Testis (tissue), 2 donors: ENCODE measurements at regions not wholly inside any gene's neighbourhood (a gene's known extent, or its start where the extent isn't known, plus 50 kb on each side); places are given as distances from the start of the nearest gene placed in this dataset.

Experiments used
- DNase-seq: peaks from one replicate; pipeline ENCODE4 v3.0.0-alpha.2; 2019
- H3K27ac ChIP-seq, 2 donors: fragments of 200-600 bp; sonication (generic); one replicate each; pipeline ENCODE4 v1.5.1; 2019
- H3K27me3 ChIP-seq: fragments of 200-600 bp; sonication (generic); one replicate; pipeline ENCODE4 v1.5.1; 2019
- H3K36me3 ChIP-seq: fragments of 200-600 bp; sonication (generic); one replicate; pipeline ENCODE4 v1.5.1; 2017; ENCODE audit warnings: low read depth; ENCODE audit errors: missing control alignments
- H3K4me1 ChIP-seq: fragments of 200-600 bp; sonication (generic); one replicate; pipeline ENCODE4 v1.5.1; 2019
- H3K4me3 ChIP-seq, 2 donors: fragments of 200-600 bp; sonication (generic); one replicate each; pipeline ENCODE4 v1.5.1; 2017 to 2019
- H3K9me3 ChIP-seq: fragments of 200-600 bp; sonication (generic); one replicate; pipeline ENCODE4 v1.5.1; 2017
- POLR2A ChIP-seq: fragments of 450-650 bp; IDR thresholded peaks from one replicate; pipeline ENCODE4 v1.6.1; 2017; ENCODE audit warnings: antibody characterized with exemption, mild to moderate bottlenecking, moderate library complexity
- WGBS, 2 donors: methylation state at CpG; one replicate each; pipeline ENCODE4 v1.1.5; 2018; 5-methylcytosine and 5-hydroxymethylcytosine counted together
- intact Hi-C: fragments of 100-400 bp; cut with DNase I; formaldehyde crosslinking; loops from one replicate; pipeline ENCODE4 v1.15.1; 2023; ENCODE audit warnings: low total_unique reads
- TF ChIP-seq, protein P1 (sequence below), 3 experiments: fragments of 450-650 bp in 2 of 3; fragments of 200-600 bp in 1 of 3; sonication (generic) in 1 of 3; IDR thresholded peaks; one replicate each; pipeline ENCODE4 v1.5.1; 2016 to 2019; ENCODE audit warnings: antibody characterized with exemption in 3 of 3, mild to moderate bottlenecking in 2 of 3, moderate library complexity in 1 of 3

GRCh38 chr3:161156936-161157335 lies 51.8 kb upstream of the B3GALNT1 start:
- Histone ChIP-seq H3K27me3 (no peaks in the 10 kb centered on the region), H3K4me3 (no peak overlapping the region), H3K9me3 (no peaks in the 10 kb centered on the region), H3K36me3 (no peaks in the 10 kb centered on the region), H3K27ac (no peak overlapping the region), H3K4me1 (no peaks in the 10 kb centered on the region)
- no peak for TF ChIP-seq POLR2A
- TF ChIP-seq, protein P1, sequence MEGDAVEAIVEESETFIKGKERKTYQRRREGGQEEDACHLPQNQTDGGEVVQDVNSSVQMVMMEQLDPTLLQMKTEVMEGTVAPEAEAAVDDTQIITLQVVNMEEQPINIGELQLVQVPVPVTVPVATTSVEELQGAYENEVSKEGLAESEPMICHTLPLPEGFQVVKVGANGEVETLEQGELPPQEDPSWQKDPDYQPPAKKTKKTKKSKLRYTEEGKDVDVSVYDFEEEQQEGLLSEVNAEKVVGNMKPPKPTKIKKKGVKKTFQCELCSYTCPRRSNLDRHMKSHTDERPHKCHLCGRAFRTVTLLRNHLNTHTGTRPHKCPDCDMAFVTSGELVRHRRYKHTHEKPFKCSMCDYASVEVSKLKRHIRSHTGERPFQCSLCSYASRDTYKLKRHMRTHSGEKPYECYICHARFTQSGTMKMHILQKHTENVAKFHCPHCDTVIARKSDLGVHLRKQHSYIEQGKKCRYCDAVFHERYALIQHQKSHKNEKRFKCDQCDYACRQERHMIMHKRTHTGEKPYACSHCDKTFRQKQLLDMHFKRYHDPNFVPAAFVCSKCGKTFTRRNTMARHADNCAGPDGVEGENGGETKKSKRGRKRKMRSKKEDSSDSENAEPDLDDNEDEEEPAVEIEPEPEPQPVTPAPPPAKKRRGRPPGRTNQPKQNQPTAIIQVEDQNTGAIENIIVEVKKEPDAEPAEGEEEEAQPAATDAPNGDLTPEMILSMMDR (IDR thresholded peaks at IDR 0.05): no peak
- DNase-seq: no peak
- intact Hi-C loops: no loop called here
- WGBS, 2 donors: 94% methylated on average over 5 of the region's 5 CpGs

GRCh38 chr3:161161603-161162002 lies 56.5 kb upstream of the B3GALNT1 start:
- Histone ChIP-seq H3K9me3 (no peaks in the 10 kb centered on the region), H3K4me3 (no peak overlapping the region), H3K27ac (no peak overlapping the region), H3K36me3 (no peaks in the 10 kb centered on the region), H3K27me3 (no peaks in the 10 kb centered on the region), H3K4me1 (no peaks in the 10 kb centered on the region)
- intact Hi-C loops: no loop called here
- DNase-seq: no peak
- 59 to 81% methylated on average over 20 of the region's 20 CpGs for WGBS, 2 donors
- TF ChIP-seq, protein P1 (IDR thresholded peaks at IDR 0.05): no peak
- TF ChIP-seq POLR2A: no peak

DNA sequence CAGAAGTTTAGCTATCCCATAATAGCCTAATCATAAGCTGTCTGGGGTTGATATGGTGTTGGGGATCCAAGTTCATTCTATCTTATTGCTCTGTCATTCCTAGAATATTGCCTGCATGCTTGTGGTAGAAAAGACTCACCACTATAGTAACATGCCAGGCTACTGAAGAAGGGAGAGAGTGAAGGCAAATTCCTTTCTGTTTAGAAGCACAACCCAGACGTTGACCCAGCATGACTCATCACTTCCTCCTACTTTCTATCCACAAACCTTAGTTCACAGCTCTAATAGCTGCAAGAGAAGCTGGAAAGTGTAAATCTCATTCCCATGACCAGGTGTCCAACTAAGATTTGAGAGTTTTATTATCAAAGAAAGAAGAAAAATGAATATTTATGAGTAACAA lies 57.8 kb upstream of the NMD3 start:
- no peaks in the 10 kb centered on the region for H3K4me1 ChIP-seq
- TF ChIP-seq, protein P1 (IDR thresholded peaks at IDR 0.05): no peak
- no peak for TF ChIP-seq POLR2A
- no peaks in the 10 kb centered on the region for H3K9me3 ChIP-seq
- no peaks in the 10 kb centered on the region for H3K27me3 ChIP-seq
- H3K4me3 ChIP-seq: no peak overlapping the region
- H3K27ac ChIP-seq: no peak overlapping the region
- intact Hi-C loops: no loop called here
- 29 to 42% methylated on average over 1 of the region's 1 CpG for WGBS, 2 donors
- H3K36me3 ChIP-seq: no peaks in the 10 kb centered on the region
- DNase-seq: no peak

DNA sequence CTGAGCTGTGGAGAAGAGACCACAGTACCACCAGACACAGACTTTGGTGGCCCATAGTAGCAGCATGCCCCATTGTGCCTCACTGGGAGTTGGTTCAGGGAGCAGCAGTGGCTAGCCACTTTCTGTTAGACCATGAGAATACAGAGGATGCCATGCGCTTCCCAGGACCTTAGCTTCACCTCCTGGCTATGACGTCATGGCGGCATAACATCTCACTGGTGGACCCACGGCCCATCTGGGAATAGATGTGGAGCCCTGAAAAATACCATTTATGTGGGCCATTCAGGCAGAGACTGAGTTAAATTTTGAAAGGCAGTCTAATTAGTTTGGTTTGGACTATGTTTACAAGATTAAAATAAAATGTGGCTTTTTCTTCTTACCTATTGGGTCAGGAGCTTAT lies 55.1 kb upstream of the NMD3 start:
- Histone ChIP-seq H3K9me3 (no peaks in the 10 kb centered on the region), H3K4me3 (no peak overlapping the region), H3K36me3 (no peaks in the 10 kb centered on the region), H3K4me1 (no peaks in the 10 kb centered on the region), H3K27ac (no peak overlapping the region), H3K27me3 (no peaks in the 10 kb centered on the region)
- intact Hi-C loops: no loop called here
- TF ChIP-seq, protein P1 (IDR thresholded peaks at IDR 0.05): no peak
- DNase-seq: no peak
- 95 to 100% methylated on average over 4 of the region's 4 CpGs for WGBS, 2 donors

GRCh38 chr3:161171113-161171512 lies 50.0 kb upstream of the NMD3 start:
- 53 to 58% methylated on average over 2 of the region's 2 CpGs for WGBS, 2 donors
- DNase-seq: peak; percentile 25
- intact Hi-C loops: no loop called here
- no peak overlapping the region for H3K4me3 ChIP-seq
- no peak overlapping the region for H3K27ac ChIP-seq
- no peaks in the 10 kb centered on the region for H3K27me3 ChIP-seq
- H3K9me3 ChIP-seq: no peaks in the 10 kb centered on the region
- no peak for TF ChIP-seq POLR2A
- TF ChIP-seq, protein P1 (IDR thresholded peaks at IDR 0.05): no peak
- H3K4me1 ChIP-seq: no peaks in the 10 kb centered on the region
- H3K36me3 ChIP-seq: no peaks in the 10 kb centered on the region
